ENCODE measurements at regions not wholly inside any gene's neighbourhood (a gene's known extent, or its start where the extent isn't known, plus 50 kb on each side); places are given as distances from the start of the nearest gene placed in this dataset.

DNA sequence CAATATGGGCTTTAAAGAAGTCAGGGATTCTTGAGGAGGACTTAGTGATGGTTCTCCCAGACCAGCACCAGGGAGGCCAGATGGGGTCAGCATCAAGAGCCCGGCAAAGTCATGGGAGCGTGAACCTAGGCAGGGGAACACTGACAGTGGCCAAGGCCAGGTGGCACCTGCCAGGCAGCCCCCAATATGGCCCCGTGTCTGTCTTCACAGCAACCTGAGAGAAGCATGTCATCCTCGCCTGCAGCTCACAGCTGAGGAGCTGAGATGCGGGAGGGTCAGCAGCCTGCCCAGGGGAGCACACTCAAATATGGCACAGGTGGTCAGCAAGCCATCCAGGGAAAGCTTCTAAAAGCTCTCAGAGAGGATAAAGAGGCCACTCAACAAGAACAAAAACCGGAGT is 105.7 kb upstream of the GPC1 start:
- no peak for DNase-seq (ENCODE audit: low spot score)
- TF ChIP-seq, protein P1, sequence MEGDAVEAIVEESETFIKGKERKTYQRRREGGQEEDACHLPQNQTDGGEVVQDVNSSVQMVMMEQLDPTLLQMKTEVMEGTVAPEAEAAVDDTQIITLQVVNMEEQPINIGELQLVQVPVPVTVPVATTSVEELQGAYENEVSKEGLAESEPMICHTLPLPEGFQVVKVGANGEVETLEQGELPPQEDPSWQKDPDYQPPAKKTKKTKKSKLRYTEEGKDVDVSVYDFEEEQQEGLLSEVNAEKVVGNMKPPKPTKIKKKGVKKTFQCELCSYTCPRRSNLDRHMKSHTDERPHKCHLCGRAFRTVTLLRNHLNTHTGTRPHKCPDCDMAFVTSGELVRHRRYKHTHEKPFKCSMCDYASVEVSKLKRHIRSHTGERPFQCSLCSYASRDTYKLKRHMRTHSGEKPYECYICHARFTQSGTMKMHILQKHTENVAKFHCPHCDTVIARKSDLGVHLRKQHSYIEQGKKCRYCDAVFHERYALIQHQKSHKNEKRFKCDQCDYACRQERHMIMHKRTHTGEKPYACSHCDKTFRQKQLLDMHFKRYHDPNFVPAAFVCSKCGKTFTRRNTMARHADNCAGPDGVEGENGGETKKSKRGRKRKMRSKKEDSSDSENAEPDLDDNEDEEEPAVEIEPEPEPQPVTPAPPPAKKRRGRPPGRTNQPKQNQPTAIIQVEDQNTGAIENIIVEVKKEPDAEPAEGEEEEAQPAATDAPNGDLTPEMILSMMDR (IDR thresholded peaks at IDR 0.05; ENCODE audit: extremely low read depth, insufficient read depth, missing control alignments) = no peak
- in situ Hi-C loops (cut with MboI; ENCODE audit: low pct_unique_long_range_greater_than_20kb, low sequenced_read_pairs, unreplicated experiment) = no loop called here

DNA sequence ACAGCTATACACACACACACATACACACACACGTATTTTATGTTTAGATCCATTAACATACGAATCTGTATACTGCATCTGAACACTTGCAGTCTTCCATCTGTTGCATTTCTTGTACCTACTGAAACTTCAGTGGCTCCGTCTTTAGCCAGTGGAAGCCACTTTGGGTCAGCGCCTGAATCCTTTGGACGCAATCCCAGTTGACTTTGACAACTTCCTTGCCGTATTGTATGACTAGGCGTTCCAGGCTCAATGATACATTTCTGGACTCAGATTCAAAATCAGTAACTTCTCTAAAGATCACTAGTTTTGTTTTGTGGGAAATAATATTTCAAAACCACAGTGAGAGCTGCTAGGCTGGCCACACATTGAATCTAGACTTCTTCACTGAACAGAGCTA is 101.5 kb upstream of the GPC1 start:
- in situ Hi-C loops (cut with MboI; ENCODE audit: low pct_unique_long_range_greater_than_20kb, low sequenced_read_pairs, unreplicated experiment) = no loop called here
- TF ChIP-seq, protein P1 (IDR thresholded peaks at IDR 0.05; ENCODE audit: extremely low read depth, insufficient read depth, missing control alignments) = no peak
- DNase-seq (ENCODE audit: low spot score) = no peak

DNA sequence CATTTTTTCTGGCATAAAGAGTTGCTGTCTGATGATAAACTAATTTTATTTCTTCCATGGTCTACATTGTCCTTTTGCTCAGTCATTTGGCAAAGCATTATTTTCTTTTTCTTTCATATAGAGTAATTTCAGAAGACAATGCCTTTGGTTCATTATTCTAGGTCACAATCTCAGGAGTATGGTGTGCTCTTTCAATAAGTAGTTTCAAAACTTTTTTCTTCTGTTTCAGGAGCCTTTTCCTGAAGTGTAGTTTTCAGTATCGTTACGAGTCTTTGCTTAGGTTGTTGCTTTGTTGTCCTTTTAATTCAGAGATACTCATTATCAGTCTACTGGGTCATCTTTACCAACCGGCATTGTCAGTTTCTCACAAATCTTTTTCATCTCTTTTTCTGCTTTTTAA is 100.4 kb upstream of the GPC1 start:
- in situ Hi-C loops (cut with MboI; ENCODE audit: low pct_unique_long_range_greater_than_20kb, low sequenced_read_pairs, unreplicated experiment) = no loop called here
- no peak for DNase-seq (ENCODE audit: low spot score)
- TF ChIP-seq, protein P1 (IDR thresholded peaks at IDR 0.05; ENCODE audit: extremely low read depth, insufficient read depth, missing control alignments) = no peak

DNA sequence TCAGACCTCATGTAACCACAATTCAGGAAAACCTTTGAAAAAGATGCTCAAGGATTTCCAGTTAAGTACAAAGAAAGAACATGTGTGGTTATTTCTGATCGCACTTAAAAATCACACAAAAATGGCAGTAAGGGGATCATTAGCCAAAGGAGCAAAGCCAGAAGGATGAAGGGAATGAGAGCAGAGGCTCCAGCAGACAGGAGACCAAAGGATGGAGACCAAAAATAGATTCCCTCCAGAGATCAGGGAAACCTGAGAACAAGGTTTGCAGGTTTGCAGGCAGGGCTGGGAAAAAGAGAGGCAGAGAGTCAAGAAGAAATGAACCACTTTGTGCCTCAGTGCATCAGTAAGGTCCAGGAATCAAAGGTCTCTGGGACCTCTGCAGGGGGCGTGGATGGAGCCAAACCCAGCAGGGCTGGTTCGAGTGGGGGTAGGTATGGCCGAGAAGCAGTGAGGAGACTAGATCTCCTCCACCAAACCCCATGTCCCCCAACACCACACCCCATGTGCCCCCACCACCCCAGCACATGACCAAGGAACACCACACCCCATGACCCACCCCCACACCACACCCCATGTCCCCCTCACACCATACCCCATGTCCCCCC is 98.5 kb upstream of the GPC1 start:
- TF ChIP-seq, protein P1 (IDR thresholded peaks at IDR 0.05; ENCODE audit: extremely low read depth, insufficient read depth, missing control alignments) = no peak
- in situ Hi-C loops (cut with MboI; ENCODE audit: low pct_unique_long_range_greater_than_20kb, low sequenced_read_pairs, unreplicated experiment) = no loop called here

DNA sequence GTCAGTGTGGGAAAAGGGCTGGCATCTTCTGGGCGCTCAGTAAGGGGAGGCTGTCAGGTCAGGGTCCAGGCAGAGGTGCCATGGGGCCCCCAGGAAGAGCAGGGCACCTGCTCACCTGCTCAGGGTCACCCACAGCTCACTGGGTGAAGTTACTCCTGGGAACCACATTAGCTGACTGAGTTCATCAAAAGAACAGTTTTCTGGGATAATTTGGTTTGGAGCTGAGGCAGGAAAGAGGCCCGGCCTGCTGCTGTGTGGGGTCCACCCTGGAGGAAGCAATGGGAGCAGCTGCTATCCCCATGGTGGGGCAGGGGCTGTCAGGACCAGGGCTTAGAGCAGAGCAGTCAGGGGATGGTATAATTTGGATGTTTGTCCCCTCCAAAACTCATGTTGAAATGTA is 97.2 kb upstream of the GPC1 start:
- TF ChIP-seq, protein P1 (IDR thresholded peaks at IDR 0.05; ENCODE audit: extremely low read depth, insufficient read depth, missing control alignments) = no peak
- DNase-seq (ENCODE audit: low spot score) = no peak
- in situ Hi-C loops (cut with MboI; ENCODE audit: low pct_unique_long_range_greater_than_20kb, low sequenced_read_pairs, unreplicated experiment) = no loop called here

More for the DNA sequence above, 98.5 kb upstream of the GPC1 start:
- DNase-seq (ENCODE audit: low spot score) = no peak

DNA sequence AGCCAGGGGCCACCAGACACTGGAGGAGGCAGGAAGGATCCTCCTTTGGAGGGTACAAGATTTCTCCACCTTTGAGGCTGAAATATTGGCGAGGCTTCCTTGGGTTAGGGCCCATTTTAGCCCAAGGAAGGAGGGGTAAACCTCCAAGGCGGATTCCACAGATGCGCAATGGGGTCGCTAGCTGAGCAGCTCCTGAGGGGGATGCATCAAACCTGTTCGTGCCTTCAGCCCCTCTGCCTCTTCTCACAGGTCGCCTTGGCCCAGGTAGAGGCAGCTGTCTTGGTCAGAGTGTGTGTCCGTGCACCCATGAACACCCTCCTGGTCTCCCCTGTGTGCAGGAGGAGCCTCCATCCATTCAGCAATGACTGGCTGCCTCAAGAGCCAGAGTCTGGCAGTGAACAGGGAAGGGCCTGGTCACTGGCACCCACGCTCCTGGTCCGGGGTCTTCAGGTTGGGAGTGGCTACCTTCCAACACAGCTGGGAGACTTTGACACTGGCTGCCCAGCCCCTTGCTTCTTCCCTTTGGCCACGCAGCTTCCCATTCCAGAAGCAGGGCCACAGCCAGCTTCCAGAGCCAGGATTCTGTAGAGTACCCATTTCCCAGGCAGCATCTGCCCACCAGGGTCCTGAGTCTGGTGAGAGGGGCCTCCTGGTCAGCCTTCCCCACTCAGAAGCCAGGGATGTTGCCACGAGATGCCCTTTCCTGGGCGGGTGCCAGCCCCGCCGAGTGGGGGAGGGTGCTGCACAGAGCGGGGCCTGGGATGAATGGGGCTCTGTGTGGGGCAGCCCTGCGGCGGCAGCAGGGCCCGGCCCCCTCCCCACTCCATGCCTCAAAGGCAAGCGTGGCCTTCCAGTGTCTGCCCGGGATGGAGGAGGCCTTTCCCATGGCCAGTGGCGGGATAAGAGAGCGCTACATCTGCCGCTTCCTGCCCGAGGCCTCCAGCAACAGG is 95.8 kb upstream of the GPC1 start:
- TF ChIP-seq, protein P1 (IDR thresholded peaks at IDR 0.05; ENCODE audit: extremely low read depth, insufficient read depth, missing control alignments) = no peak
- no peak for DNase-seq (ENCODE audit: low spot score)
- in situ Hi-C loops (cut with MboI; ENCODE audit: low pct_unique_long_range_greater_than_20kb, low sequenced_read_pairs, unreplicated experiment) = no loop called here
